Muscle of leg (tissue), 3 donors: ENCODE measurements at regions not wholly inside any gene's neighbourhood (a gene's known extent, or its start where the extent isn't known, plus 50 kb on each side); places are given as distances from the start of the nearest gene placed in this dataset.

Experiments used
- DNase-seq: peaks from one replicate; pipeline ENCODE4 v3.0.0; 2013
- H3K27ac ChIP-seq: one replicate; pipeline ENCODE4 v1.5.1; 2013; ENCODE audit warnings: mild to moderate bottlenecking, low read length, control low read depth
- H3K27me3 ChIP-seq: one replicate; pipeline ENCODE4 v1.6.1; 2013; ENCODE audit warnings: low read length; ENCODE audit not compliant: control insufficient read depth, insufficient read depth
- H3K36me3 ChIP-seq: one replicate; pipeline ENCODE4 v1.6.1; 2013; ENCODE audit warnings: low read length; ENCODE audit not compliant: control insufficient read depth, insufficient read depth
- H3K4me1 ChIP-seq: one replicate; pipeline ENCODE4 v1.6.1; 2013; ENCODE audit warnings: low read length; ENCODE audit not compliant: control insufficient read depth, insufficient read depth
- H3K4me3 ChIP-seq: one replicate; pipeline ENCODE4 v1.5.1; 2013; ENCODE audit warnings: low read length, control low read depth
- H3K9me3 ChIP-seq: replicated peaks from 2 replicates; pipeline ENCODE4 v1.6.1; 2013; ENCODE audit warnings: low read depth, low read length; ENCODE audit not compliant: control insufficient read depth
- WGBS: methylation state at CpG from one replicate; pipeline ENCODE4 v1.1.5; 2013; ENCODE audit warnings: missing lambda C conversion rate; ENCODE audit not compliant: insufficient coverage; 5-methylcytosine and 5-hydroxymethylcytosine counted together

DNA sequence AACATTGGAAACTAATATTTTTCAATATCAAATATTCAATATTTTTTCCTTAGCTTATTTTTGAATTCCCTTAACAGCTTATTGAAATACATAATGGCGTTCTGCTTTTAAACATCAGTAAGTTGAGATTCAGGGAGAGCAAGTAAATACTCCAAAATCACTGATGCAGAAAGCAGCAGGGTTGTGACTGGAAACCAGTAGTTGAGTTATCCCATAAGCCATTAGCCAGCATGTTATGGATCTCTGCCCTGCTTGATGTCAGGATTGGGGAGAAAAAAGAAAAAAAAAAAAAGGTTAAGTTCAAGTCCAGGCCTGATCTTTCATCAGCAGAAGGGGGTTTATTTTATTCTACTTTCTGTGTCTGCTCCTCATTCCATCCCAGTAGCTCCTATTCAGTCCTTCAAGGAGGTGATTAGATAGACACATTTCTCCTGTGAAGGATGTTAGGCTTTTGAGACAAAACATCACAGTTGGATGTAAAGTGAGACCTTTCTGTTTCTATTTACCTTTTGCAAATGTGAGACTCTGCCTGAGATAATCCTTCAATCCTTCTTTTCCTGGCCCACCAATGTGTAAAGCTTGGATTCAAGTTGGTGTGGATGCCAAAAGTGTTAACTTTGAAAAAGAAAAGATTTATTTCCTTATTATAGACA lies 110.9 kb upstream of the HDAC9 start:
- H3K27ac ChIP-seq, result no peak overlapping the region
- H3K27me3 ChIP-seq, result no peaks in the 10 kb centered on the region
- peaks cover 3% of the 10 kb centered on the region for H3K4me1 ChIP-seq
- no peaks in the 10 kb centered on the region for H3K9me3 ChIP-seq
- no peak overlapping the region for H3K4me3 ChIP-seq
- no peaks in the 10 kb centered on the region for H3K36me3 ChIP-seq
- DNase-seq, result no peak
- no CpG with 5 or more reads among the region's 1 CpG for WGBS

DNA sequence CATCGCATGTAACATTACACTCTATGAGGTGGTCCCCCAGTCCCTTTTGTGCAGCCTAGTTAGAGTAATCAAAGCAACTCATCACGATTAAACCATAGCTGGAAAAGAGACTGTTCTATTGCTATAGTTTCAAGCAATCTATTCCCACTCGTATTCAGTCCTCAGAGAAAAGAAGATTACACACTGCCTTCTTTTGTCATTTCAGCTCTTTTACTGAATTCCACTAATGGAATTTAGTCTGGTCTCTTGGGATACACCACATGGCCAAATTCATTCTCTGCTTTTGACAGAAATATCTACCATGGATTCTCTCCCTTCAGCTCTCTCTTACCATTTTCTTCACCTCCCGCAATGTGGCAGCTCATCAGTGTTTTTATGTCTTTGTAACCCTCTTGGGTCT lies 108.9 kb upstream of the HDAC9 start:
- Histone ChIP-seq H3K36me3 (no peaks in the 10 kb centered on the region), H3K27me3 (no peaks in the 10 kb centered on the region), H3K4me3 (no peak overlapping the region), H3K4me1 (peaks cover 5% of the 10 kb centered on the region), H3K27ac (no peak overlapping the region), H3K9me3 (no peaks in the 10 kb centered on the region)
- DNase-seq, result no peak
- WGBS, result 92% methylated on average over 4 of the region's 4 CpGs

GRCh38 chr7:18387191-18387735 lies 108.3 kb upstream of the HDAC9 start:
- DNase-seq, result peak; percentile 19
- Histone ChIP-seq H3K36me3 (no peaks in the 10 kb centered on the region), H3K27ac (no peak overlapping the region), H3K4me3 (no peak overlapping the region), H3K27me3 (no peaks in the 10 kb centered on the region), H3K9me3 (no peaks in the 10 kb centered on the region), H3K4me1 (peaks cover 5% of the 10 kb centered on the region)
- WGBS, result no CpG with 5 or more reads among the region's 2 CpGs

DNA sequence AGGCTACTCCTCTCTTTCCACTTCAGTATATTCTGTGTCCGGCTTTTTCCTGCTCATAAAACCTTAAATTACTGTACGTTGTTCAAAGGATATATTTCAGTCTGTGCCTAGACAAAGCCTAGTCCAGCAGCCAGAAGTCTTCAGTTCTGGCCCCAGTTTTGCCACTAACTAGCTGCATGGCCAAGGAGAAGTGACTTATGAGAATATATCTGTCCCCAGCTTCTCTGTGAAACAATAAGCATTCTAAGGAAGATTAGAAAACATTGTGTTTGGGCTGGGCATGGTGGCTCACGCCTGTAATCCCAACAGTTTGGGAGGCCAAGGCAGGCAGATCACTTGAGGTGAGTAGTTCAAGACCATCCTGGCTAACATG lies 105.0 kb upstream of the HDAC9 start:
- Histone ChIP-seq H3K36me3 (no peaks in the 10 kb centered on the region), H3K4me3 (no peak overlapping the region), H3K4me1 (peaks cover 5% of the 10 kb centered on the region), H3K27ac (peak overlapping the region; percentile 30), H3K27me3 (no peaks in the 10 kb centered on the region), H3K9me3 (no peaks in the 10 kb centered on the region)
- no peak for DNase-seq
- 57% methylated on average over 1 of the region's 3 CpGs for WGBS

GRCh38 chr7:18393465-18394118 lies 102.0 kb upstream of the HDAC9 start:
- peaks cover 5% of the 10 kb centered on the region for H3K4me1 ChIP-seq
- H3K27me3 ChIP-seq, result no peaks in the 10 kb centered on the region
- H3K27ac ChIP-seq, result no peak overlapping the region
- no CpG with 5 or more reads among the region's 4 CpGs for WGBS
- peak; percentile 51 for DNase-seq
- no peaks in the 10 kb centered on the region for H3K36me3 ChIP-seq
- no peaks in the 10 kb centered on the region for H3K9me3 ChIP-seq
- H3K4me3 ChIP-seq, result no peak overlapping the region

DNA sequence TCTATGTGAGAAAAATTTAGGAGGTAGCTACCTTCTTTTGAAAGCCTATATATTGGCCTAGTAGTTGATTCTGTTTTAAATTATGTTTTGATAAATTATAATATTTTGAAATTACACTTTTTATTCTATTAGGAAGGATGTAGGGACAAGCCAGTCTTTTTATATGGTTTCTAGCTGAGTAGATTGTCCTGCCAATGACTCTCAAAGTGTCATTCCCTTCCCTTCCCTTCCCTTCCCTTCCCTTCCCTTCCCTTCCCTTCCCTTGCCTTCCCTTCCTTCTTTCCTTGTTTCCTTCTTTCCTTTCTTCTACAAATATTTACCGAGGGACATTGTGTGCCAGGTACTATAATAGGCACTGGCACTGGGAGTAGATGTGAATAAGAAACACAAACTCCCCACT lies 99.7 kb upstream of the HDAC9 start:
- Histone ChIP-seq H3K4me3 (no peak overlapping the region), H3K36me3 (no peaks in the 10 kb centered on the region), H3K4me1 (no peaks in the 10 kb centered on the region), H3K27me3 (no peaks in the 10 kb centered on the region), H3K9me3 (no peaks in the 10 kb centered on the region), H3K27ac (no peak overlapping the region)
- WGBS, result no CpG with 5 or more reads among the region's 1 CpG
- no peak for DNase-seq

DNA sequence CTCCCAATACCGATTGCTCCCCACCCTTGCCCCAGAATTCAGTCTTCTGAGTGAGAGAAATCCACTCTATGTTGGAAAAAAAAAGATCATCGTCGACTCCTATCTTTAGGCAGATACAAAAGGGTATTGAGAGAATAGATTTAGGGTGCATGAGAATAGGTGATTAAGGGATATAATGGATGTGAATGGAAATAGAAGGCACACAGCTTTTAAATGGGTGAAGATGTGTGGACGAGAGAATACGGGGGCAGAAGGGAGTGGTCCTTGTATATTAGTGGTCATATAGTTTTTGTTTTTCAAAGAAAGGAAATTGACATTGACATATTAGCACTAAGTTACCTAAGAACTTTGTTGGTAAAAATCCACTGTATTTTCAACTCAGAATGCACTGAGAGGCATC lies 98.6 kb upstream of the HDAC9 start:
- no peak overlapping the region for H3K4me3 ChIP-seq
- no peak for DNase-seq
- no peaks in the 10 kb centered on the region for H3K4me1 ChIP-seq
- H3K36me3 ChIP-seq, result no peaks in the 10 kb centered on the region
- no peaks in the 10 kb centered on the region for H3K9me3 ChIP-seq
- WGBS, result 63% methylated on average over 3 of the region's 5 CpGs
- no peaks in the 10 kb centered on the region for H3K27me3 ChIP-seq
- H3K27ac ChIP-seq, result no peak overlapping the region

GRCh38 chr7:18399436-18400235 lies 95.9 kb upstream of the HDAC9 start:
- no peaks in the 10 kb centered on the region for H3K27me3 ChIP-seq
- no peaks in the 10 kb centered on the region for H3K9me3 ChIP-seq
- H3K36me3 ChIP-seq, result no peaks in the 10 kb centered on the region
- WGBS, result 100% methylated on average over 2 of the region's 4 CpGs
- no peaks in the 10 kb centered on the region for H3K4me1 ChIP-seq
- no peak overlapping the region for H3K27ac ChIP-seq
- no peak for DNase-seq
- H3K4me3 ChIP-seq, result no peak overlapping the region

GRCh38 chr7:18400275-18400674 lies 95.3 kb upstream of the HDAC9 start:
- Histone ChIP-seq H3K4me1 (no peaks in the 10 kb centered on the region), H3K27me3 (no peaks in the 10 kb centered on the region), H3K4me3 (no peak overlapping the region), H3K36me3 (no peaks in the 10 kb centered on the region), H3K27ac (no peak overlapping the region), H3K9me3 (no peaks in the 10 kb centered on the region)
- WGBS, result 100% methylated on average over 1 of the region's 2 CpGs
- no peak for DNase-seq

- no CpG with 5 or more reads among the region's 3 CpGs for WGBS
These were observed 94.8 kb upstream of the HDAC9 start for GRCh38 chr7:18400726-18401125.

More at GRCh38 chr7:18400726-18401125, 94.8 kb upstream of the HDAC9 start:
- Histone ChIP-seq H3K4me3 (no peak overlapping the region), H3K36me3 (no peaks in the 10 kb centered on the region), H3K27ac (no peak overlapping the region), H3K4me1 (no peaks in the 10 kb centered on the region), H3K9me3 (no peaks in the 10 kb centered on the region), H3K27me3 (no peaks in the 10 kb centered on the region)
- no peak for DNase-seq
